Natural killer cell (primary cell): ENCODE measurements at regions not wholly inside any gene's neighbourhood (a gene's known extent, or its start where the extent isn't known, plus 50 kb on each side); places are given as distances from the start of the nearest gene placed in this dataset.

Experiments used
- ATAC-seq, 3 donors: fragments of 150-1000 bp in 2 of 3; fragments of 200-7000 bp in 1 of 3; cut with Tn5 transposase; 1 replicate in 1 of 3; 2 replicates in 2 of 3; pipeline ENCODE4 v1.10.0; 2021; ENCODE audit warnings: mild to moderate bottlenecking in 2 of 3, moderate library complexity in 2 of 3
- DNase-seq, 2 donors: peaks; one replicate each; pipeline versions ENCODE4 v3.0.0 to v3.0.0-alpha.2; 2013 to 2021; ENCODE audit warnings: mixed read lengths in 1 of 2
- H3K27ac ChIP-seq: one replicate; pipeline ENCODE4 v1.5.1; 2013; ENCODE audit warnings: mild to moderate bottlenecking, low read length
- H3K27me3 ChIP-seq: one replicate; pipeline ENCODE4 v1.6.1; 2013; ENCODE audit warnings: low read length; ENCODE audit not compliant: control insufficient read depth, insufficient read depth
- H3K36me3 ChIP-seq: one replicate; pipeline ENCODE4 v1.6.1; 2013; ENCODE audit warnings: low read length; ENCODE audit not compliant: control insufficient read depth, insufficient read depth
- H3K4me1 ChIP-seq: one replicate; pipeline ENCODE4 v1.6.1; 2013; ENCODE audit warnings: low read length; ENCODE audit not compliant: control insufficient read depth, insufficient read depth
- H3K4me3 ChIP-seq: one replicate; pipeline ENCODE4 v1.5.1; 2013; ENCODE audit warnings: low read length
- H3K9me3 ChIP-seq: one replicate; pipeline ENCODE4 v1.6.1; 2013; ENCODE audit warnings: low read length; ENCODE audit not compliant: control insufficient read depth, insufficient read depth
- H3K27ac Mint-ChIP-seq, 2 donors: one replicate each; pipeline ENCODE4 v1.8.0; 2022; ENCODE audit warnings: mild to moderate bottlenecking in 2 of 2, mixed read lengths in 2 of 2, moderate library complexity in 1 of 2
- H3K27me3 Mint-ChIP-seq, 2 donors: one replicate each; pipeline ENCODE4 v1.8.0; 2022; ENCODE audit warnings: low read depth in 2 of 2, mixed read lengths in 2 of 2
- H3K36me3 Mint-ChIP-seq: one replicate; pipeline ENCODE4 v1.8.0; 2022; ENCODE audit warnings: mixed read lengths
- H3K4me1 Mint-ChIP-seq, 2 donors: one replicate each; pipeline ENCODE4 v1.8.0; 2022; ENCODE audit warnings: mixed read lengths in 2 of 2
- H3K4me3 Mint-ChIP-seq: one replicate; pipeline ENCODE4 v1.8.0; 2022; ENCODE audit warnings: mild to moderate bottlenecking, moderate library complexity, mixed read lengths
- H3K9me3 Mint-ChIP-seq, 2 donors: one replicate each; pipeline ENCODE4 v1.8.0; 2022; ENCODE audit warnings: mixed read lengths in 2 of 2
- CTCF ChIP-seq: fragments of 200-600 bp; IDR thresholded peaks from one replicate; pipeline ENCODE4 v1.8.0; 2022; ENCODE audit warnings: antibody characterized with exemption
- WGBS: methylation state at CpG from one replicate; pipeline ENCODE4 v1.1.7; 2013; ENCODE audit warnings: missing lambda C conversion rate; ENCODE audit not compliant: insufficient coverage; 5-methylcytosine and 5-hydroxymethylcytosine counted together
- intact Hi-C: fragments of 100-400 bp; cut with micrococcal nuclease; formaldehyde crosslinking; loops from one replicate; pipeline ENCODE4 v1.14.2; 2022

- no peaks in the 10 kb centered on the region for H3K9me3 ChIP-seq
- H3K27ac ChIP-seq: no peak overlapping the region
- Mint-ChIP-seq H3K27ac (no peak overlapping the region), H3K27me3 (peaks cover 0 to 6% of the 10 kb centered on the region in 2 donors), H3K4me3 (no peak overlapping the region), H3K4me1 (no peaks in the 10 kb centered on the region), H3K36me3 (no peaks in the 10 kb centered on the region), H3K9me3 (peaks cover 5 to 6% of the 10 kb centered on the region in 2 donors)
- no peak for DNase-seq
- no peak for TF ChIP-seq CTCF
- no peak for ATAC-seq
- WGBS: 96% methylated on average over 2 of the region's 2 CpGs
- H3K36me3 ChIP-seq: no peaks in the 10 kb centered on the region
- no peak overlapping the region for H3K4me3 ChIP-seq
- H3K4me1 ChIP-seq: no peaks in the 10 kb centered on the region
- H3K27me3 ChIP-seq: no peaks in the 10 kb centered on the region
- intact Hi-C loops: no loop called here
Measured at GRCh38 chr6:147053311-147053921, 150.8 kb upstream of the STXBP5 start.

- Histone ChIP-seq H3K27ac (no peak overlapping the region), H3K4me3 (no peak overlapping the region), H3K4me1 (no peaks in the 10 kb centered on the region), H3K9me3 (no peaks in the 10 kb centered on the region), H3K27me3 (no peaks in the 10 kb centered on the region), H3K36me3 (no peaks in the 10 kb centered on the region)
- DNase-seq (no peak), ATAC-seq (no peak)
- no peaks in the 10 kb centered on the region for H3K36me3 Mint-ChIP-seq
- H3K9me3 Mint-ChIP-seq: peaks cover 5% of the 10 kb centered on the region in 2 donors
- WGBS: 93% methylated on average over 3 of the region's 3 CpGs
- TF ChIP-seq CTCF: no peak
- H3K4me1 Mint-ChIP-seq: no peaks in the 10 kb centered on the region
- no peak overlapping the region for H3K4me3 Mint-ChIP-seq
- intact Hi-C loops: no loop called here
- H3K27ac Mint-ChIP-seq: no peak overlapping the region
- peaks cover 0 to 6% of the 10 kb centered on the region in 2 donors for H3K27me3 Mint-ChIP-seq
Measured at GRCh38 chr6:147054158-147054557, 150.1 kb upstream of the STXBP5 start.

- H3K27ac Mint-ChIP-seq: no peak overlapping the region
- no peaks in the 10 kb centered on the region for H3K36me3 ChIP-seq
- H3K27me3 Mint-ChIP-seq: peaks cover 0 to 6% of the 10 kb centered on the region in 2 donors
- TF ChIP-seq CTCF: no peak
- intact Hi-C loops: no loop called here
- 91% methylated on average over 2 of the region's 3 CpGs for WGBS
- H3K4me1 Mint-ChIP-seq: no peaks in the 10 kb centered on the region
- H3K4me3 ChIP-seq: no peak overlapping the region
- no peak for ATAC-seq
- no peak overlapping the region for H3K4me3 Mint-ChIP-seq
- DNase-seq: no peak
- no peak overlapping the region for H3K27ac ChIP-seq
- H3K4me1 ChIP-seq: no peaks in the 10 kb centered on the region
- H3K27me3 ChIP-seq: no peaks in the 10 kb centered on the region
- no peaks in the 10 kb centered on the region for H3K9me3 ChIP-seq
- H3K9me3 Mint-ChIP-seq: no peaks in the 10 kb centered on the region
- no peaks in the 10 kb centered on the region for H3K36me3 Mint-ChIP-seq
Measured at GRCh38 chr6:147054871-147055270, 149.3 kb upstream of the STXBP5 start.

GRCh38 chr6:147055821-147056392 lies 148.3 kb upstream of the STXBP5 start:
- Mint-ChIP-seq H3K27ac (no peak overlapping the region), H3K4me1 (no peaks in the 10 kb centered on the region), H3K4me3 (no peak overlapping the region), H3K27me3 (peaks cover 0 to 6% of the 10 kb centered on the region in 2 donors), H3K36me3 (no peaks in the 10 kb centered on the region), H3K9me3 (no peaks in the 10 kb centered on the region)
- H3K4me3 ChIP-seq: no peak overlapping the region
- no peak overlapping the region for H3K27ac ChIP-seq
- 85% methylated on average over 7 of the region's 8 CpGs for WGBS
- H3K27me3 ChIP-seq: no peaks in the 10 kb centered on the region
- H3K9me3 ChIP-seq: no peaks in the 10 kb centered on the region
- no peak for TF ChIP-seq CTCF
- ATAC-seq (no peak), DNase-seq (no peak)
- H3K36me3 ChIP-seq: no peaks in the 10 kb centered on the region
- no peaks in the 10 kb centered on the region for H3K4me1 ChIP-seq
- intact Hi-C loops: no loop called here
